NCI-H345 treated with DMSO at 0.1 percent for 48 hours (cell line): ENCODE measurements at regions not wholly inside any gene's neighbourhood (a gene's known extent, or its start where the extent isn't known, plus 50 kb on each side); places are given as distances from the start of the nearest gene placed in this dataset.

ENCODE experiments used
- DNase-seq: peaks from one replicate; lab custom pipeline; 2025; ENCODE audit not compliant: unreplicated experiment; lab: John Stamatoyannopoulos, UW

DNA sequence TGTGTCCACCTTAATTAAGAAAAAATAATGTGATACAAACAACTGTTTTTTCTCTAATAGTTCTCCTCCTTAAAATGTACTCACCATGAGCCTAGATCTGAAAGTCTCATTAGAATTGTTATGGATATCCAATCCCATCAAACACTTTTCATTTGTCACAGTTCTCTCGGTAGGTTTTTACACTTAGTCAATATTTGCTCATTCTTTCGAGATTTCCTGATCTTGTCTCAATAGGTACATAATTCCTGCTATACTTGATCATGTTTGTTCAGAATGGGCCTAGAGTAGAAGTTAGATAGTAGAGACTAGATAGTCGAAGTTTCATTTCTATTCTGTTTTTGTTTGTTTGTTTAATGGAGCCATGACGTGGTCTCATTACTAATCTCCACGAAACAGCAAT is 2005.7 kb downstream of the NCAM2 start:
- DNase-seq: no peak

DNA sequence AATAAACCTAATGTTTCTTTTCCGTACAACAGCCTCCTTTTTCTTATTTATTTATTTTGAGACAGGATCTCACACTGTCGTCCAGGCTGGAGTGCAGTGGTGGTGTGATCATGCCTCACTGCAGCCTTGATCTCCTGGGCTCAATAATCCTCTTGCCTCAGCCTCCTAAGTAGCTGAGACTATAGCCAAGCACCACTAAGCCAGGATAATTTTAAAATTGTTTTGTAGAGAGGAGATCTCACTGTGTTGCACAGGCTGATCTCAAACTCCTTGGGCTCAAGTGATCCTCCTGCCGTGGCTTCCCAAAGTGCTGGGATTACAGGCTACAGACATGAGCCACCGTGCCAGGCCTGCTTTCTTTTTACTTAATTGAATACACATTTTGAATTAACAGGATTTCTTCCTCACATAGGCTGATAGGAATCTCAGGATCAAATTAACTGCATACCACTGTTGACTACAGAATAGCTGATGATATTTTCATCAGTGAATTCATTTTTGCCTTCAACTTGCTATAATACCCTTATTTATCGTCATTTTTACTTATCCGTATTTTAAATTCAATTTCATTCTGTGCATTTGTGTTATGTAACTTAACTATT is 2010.5 kb downstream of the NCAM2 start:
- DNase-seq: no peak

DNA sequence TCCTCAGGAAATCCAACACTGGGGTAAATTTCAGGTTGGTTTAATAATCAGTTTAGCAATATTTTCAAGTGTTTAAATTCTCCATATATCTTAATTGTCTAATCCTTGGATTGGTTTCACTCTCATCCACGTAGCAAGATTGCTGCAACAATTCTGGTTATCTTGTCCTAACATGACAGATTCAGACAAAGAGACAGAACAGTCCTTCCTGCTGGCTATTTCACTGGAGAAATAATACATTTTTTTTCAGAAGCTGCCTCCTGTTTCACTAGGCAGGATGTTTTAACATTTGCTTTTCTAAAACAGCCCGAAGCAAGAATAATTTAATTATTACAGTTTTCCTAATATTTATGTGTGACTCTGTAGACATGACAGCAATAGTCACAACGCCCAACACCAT is 2011.2 kb downstream of the NCAM2 start:
- no peak for DNase-seq

DNA sequence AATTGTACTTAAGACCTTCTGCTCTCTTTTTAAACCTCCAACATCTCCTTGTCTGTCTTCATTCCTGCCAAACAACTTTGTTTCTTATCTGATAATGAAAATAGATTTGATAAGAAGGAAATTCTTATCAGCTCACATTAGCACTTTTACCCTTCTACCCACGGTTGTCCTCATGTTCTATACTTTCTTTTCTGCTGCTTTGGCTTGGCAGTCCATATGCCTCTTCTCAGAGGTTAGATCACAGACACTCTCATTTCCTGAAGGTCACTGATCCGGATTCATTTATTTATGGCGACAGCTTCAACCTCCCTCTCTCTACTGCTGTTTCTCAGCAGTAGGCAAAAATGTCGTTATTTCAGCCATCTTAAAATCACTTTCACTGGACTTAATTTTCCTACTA is 2015.8 kb downstream of the NCAM2 start:
- no peak for DNase-seq

DNA sequence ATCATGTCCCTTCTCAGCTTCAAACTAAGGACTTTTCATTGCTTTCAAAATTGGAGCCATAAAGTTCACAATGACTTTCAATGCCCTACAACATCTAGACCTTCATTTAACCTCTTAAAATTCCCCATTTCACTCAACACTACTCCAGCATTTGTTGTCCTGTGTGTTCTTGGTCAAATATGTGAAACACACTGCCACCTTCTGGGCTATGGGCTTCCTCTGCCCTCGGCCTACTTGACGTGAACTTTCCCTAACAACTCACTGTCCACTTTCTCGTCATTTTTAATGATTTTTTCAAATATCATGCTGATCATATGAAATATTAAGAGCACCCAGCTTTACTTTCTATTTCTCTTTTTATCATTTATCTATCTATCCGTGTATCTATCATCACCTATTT is 2018.4 kb downstream of the NCAM2 start:
- DNase-seq: no peak

DNA sequence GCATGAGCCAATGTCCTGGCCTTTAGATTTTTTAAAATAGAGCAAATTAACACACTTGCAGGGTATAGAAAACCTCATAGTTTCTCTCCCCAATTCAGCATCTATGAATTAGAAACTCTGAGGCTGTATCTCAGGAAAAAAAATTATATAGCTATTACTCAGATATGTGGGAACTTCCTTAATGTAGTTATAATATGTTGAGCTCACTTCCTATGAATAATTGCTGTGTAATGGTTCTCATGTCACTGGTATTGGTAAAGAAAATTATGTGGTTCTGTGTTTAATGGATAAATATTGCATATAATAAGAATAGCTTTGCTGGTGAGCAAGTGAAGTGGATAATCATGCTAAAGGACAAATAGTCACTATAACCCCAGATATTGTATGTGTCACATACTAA is 2019.8 kb downstream of the NCAM2 start:
- no peak for DNase-seq

DNA sequence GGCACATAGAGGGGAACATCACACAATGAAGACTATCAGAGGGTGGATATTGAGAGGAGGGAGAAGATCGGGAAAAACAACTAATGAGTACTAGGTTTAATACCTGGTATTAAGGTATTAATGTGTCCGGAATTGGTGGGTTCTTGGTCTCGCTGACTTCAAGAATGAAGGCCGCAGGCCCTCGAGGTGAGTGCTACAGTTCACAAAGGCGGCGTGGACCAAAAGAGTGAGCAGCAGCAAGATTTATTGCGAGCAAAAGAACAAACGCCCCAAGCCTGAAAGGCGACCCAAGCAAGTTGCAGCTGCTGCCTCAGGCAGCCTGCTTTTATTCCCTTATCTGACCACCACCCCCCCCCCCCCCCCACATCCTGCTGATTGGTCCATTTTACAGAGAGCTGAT is 2022.8 kb downstream of the NCAM2 start:
- DNase-seq: no peak

DNA sequence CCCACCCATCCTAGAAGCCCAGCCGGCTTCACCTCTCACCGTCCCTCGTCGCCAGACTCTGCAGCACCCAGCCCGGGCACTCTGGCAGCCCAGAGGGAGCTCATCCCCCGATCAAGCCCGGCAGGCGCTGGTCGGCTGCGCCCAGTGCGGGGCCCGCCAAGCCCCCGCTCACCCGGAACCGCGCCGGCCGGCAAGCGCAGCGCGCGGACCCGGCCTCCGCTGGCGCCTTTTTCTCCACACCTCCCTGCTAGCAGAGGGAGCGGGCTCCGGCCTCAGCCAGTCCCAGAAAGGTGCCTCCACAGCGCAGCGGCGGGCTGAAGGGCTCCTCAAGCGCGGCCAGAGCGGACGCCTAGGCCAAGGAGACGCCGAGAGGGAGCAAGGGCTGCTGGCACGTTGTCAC is 2023.3 kb downstream of the NCAM2 start:
- no peak for DNase-seq

DNA sequence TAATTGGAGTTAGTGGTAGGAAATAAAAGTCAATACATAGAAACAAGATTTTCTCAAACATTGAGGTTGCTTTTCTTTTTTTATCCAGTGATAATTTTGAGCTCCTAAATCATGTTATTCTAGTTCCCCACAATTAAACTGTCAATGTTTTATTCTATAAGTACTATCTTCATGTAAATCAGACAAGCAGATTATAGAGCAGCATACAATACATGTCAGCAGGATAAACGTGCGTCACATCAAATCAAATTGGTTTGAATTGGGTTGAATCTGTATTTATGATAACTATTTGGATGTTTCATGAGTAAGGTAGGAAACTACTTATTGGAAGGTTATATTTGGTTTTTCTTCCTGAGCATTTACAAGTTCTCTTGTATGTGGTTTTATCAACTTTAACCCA is 2028.7 kb downstream of the NCAM2 start:
- no peak for DNase-seq

DNA sequence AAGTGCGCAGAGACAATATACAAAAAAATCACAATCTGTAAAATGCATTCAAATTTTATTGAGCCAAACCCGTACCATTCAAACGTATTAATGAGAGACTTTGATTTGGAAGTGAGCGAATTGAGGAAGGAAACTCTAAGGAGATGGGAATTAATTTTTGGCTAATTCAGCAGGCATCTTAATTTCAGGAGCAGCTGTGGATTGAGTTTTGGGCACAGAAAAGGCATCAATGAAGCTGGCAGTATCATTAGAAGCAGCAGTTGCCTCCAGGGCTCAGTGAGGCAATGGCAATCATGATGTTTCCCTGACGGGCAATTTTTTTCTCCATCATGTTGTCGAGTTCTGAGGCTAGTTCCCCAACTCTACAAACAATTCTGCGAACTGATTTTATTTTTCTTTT is 2041.6 kb downstream of the NCAM2 start:
- no peak for DNase-seq

DNA sequence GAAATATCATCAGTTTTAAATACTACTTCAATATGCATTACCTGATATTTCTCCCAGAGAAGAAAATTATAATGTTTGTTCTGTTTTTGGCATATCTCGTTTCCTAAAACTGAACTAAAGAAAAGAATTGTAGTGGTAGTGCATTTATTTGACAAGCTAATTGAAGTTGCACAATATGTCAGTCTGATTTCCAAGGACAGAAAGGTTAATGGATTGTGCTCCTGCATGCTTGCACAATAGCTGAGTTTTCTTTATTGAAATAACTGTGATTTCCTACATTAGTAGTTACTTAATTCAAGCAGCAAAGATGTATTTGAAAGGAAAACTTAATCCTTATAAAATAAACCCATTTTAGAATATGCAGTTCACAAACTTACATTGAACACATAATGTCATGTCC is 2047.7 kb downstream of the NCAM2 start:
- DNase-seq: no peak

DNA sequence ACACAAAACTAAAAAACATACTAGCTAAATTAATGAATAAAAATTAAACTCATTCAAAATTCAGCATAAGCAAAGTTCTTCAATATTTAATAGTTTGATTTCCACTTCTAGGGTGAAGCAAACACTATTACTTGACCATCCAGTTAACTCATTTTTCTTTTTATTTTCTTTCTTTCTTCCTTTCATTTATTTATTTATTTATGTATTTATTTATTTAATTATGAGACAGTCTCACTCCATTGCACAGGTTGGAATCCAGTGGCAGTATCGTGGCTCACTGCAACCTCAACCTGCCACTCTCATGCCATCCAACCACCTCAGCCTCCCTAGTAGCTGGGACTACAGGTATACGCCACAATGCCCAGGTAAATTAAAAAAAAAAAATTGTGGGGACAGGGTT is 2069.5 kb downstream of the NCAM2 start:
- no peak for DNase-seq

DNA sequence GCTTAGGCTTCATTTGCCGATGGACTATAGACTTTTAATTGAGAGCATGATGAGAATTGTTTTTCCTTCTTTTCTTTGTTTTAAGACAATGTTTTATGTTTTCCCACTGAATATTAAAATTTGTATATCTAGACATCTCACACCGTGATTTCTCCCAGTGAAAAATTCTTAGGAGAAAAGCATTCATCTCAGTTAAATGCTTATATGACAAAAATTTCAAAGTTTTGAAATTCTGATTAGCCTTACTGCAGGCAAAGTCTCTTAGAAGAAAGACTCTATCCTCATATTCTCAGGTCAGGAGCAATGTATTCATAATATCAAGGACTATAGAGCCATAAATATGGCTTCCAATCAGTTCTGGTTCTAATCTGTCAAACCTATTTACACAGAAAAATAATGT is 2085.0 kb downstream of the NCAM2 start:
- no peak for DNase-seq

DNA sequence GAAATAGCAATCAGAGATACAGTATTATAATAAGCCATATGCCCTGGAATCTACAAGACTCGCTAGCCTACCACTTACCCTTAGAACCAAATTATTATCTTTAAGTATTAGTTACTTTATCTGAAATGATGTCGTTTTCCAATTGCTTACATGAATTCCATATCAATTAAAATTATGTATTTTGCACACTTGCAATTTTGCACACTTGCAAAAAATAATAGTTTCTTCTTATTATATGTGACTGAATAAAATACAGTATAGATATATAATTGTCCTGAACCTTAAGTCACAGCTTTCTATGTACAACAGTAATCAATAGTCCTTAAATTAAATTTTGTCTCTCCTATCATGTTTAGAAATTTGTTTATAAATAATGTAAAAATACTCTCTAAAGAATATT is 2095.1 kb downstream of the NCAM2 start:
- no peak for DNase-seq

DNA sequence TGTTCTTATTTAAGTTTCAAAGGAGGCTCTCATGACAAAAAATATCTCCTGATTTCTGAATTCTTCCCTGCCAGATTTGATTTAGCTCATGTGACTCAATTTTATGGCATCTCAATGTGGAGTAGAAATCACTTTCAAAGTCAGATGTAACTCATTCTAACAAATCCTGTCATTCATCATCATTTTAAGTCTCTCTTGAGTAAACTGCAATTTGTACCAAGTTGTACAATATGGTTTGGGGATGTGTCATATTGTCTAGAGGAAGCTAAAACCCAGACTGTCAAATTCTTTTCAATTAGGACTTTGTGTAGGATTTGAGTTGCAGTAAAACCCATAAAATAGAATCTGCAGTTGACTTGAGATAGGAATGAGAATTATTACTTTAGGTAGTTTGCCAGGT is 2101.0 kb downstream of the NCAM2 start:
- DNase-seq: no peak

DNA sequence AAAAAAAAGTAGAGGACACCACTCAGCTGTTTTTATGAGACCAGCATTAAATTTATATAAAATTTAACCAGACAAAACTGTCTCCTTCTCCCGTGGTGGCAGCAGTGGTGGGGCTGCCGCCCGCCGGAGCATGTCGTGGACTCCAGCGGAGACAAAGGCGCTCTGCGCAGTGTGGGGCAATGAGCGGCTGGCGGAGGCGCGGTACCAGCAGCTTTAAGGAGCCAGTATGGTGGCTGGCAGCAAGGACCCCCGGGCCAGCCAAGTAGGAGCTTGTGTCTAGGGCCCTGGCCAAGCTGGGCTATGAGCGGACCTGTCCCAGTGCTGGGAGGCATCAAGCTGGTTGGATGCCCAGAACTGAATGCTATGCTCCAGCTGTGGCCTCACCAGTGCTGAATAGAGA is 2102.9 kb downstream of the NCAM2 start:
- no peak for DNase-seq

DNA sequence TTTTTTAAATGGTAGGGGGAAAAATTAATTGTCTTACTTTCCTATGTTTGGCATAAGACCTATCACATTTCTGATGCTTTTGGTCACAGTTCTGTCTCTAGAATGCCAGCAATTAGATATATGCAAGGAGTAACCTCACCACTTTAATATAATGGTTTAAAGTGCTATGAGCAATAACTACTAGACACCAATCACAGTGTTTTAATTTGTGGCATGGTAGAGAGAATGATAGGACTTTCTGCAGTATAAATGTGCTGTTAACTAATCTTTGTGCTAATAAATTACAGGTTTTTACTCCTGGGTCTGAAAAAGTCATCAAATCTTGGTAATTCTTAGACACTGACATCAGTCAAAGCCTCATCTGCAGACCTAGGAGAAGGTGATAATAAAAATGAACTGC is 2110.3 kb downstream of the NCAM2 start:
- DNase-seq: no peak

DNA sequence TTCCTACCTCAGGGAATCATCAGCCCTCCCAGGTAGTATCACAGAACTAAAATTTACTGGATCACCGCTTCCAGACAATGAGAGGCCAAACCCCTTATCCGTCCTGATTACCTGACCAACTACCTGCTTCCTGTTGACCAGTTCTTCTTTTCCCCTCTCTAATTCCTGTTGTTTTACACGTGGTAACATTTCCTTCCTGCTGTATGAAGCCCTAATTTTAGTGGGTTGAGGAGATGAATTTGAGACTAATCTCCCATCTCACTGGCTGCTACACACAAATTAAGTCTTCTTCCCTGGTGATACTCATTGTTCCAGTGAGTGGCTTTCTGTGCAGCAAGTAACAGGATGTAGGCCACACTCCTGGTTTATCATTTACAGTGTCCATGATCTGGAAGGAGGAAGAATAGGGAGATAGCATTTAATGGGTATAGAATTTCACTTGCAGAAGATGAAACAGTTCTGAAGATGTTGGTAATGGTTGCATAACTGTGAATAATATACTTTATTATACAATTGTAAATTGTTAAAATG is 2112.9 kb downstream of the NCAM2 start:
- no peak for DNase-seq

DNA sequence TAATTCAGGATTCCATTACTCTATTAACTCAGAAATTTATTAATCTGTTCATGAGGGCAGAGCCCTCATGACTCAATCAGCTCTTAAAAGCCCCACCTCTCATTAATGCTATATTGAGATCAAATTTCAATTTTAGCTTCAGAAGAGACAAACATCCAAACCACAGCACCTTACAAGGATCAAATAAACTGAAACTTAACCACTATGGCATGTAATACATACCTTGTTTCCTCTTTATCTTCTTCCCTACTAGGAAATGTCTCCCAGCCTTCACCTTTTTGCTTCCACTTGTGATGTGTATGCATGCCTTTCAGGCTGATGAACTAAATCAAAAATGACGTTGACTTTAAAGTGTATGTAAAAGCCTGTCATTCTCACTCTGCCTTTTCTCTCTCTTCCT is 2121.3 kb downstream of the NCAM2 start:
- DNase-seq: no peak

DNA sequence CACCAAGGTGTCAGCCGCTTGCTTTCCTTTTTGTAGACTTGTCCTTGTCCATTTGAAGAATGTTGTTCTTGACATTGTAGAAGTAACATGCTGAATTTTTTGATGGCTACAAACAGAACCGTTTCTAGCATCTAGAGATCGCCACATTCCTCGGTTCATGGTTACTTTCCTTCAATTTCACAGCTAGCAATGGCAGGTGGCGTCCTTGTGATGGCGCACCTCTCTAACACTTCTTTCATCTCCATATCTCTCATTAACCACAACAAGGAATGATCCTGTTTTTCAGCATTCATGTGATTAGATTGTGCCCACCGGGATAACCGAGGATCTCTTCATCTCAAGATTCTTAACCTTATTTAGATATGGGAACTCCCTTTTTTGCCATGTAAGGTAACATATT is 2129.8 kb downstream of the NCAM2 start:
- no peak for DNase-seq

DNA sequence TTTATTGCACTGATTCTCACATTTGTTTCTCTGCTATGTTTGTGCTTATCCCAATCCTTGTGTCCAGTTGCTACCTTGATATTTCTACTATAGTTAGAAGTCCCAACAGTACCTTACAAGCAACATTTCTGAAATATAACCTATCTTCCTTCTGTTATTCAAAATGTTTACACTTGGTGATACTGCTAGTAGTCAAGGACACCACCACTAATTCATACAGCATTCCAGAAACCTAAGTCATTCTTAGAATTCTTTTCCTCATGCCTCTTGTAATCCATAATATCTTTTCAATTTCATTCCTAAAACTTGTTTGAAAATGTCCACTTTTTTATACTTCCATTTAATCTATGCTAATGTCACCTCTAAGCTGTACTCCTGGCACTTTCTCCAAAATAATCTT is 2132.1 kb downstream of the NCAM2 start:
- DNase-seq: no peak

DNA sequence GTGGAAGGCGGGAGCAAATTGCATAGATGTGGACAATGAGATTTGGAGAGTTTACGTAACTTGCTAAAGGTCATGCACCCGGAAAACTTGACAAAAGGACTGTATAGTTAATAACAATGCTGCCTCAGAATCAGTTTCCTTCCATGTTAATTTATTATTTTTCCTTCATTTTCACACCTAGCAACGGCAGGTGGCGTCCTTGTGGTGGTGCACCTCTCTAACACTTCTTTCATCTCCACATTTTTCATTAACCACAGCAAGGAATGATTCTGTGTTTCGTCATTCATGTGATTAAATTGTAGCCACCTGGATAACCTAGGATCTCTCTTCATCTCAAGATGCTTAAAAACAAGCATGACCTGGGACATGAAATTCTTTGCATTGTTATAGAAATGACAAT is 2133.0 kb downstream of the NCAM2 start:
- no peak for DNase-seq

DNA sequence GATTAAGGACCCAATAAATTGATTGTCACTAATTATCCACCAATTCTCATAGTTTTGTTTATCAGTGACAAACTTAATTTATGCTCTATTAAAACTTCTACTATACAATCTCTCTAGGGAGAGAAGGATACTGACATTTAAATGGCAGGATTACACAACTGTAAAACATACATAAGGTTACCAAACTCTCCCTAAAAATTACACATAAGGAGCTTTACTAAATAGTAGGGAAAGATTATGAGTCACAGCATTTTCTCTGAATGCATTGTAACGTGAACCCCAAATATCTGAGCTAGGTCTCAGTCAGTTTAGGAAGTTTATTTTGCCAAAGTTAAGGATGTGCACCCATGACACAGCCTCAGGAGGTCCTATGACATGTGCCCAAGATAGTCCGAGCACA is 2140.6 kb downstream of the NCAM2 start:
- no peak for DNase-seq

DNA sequence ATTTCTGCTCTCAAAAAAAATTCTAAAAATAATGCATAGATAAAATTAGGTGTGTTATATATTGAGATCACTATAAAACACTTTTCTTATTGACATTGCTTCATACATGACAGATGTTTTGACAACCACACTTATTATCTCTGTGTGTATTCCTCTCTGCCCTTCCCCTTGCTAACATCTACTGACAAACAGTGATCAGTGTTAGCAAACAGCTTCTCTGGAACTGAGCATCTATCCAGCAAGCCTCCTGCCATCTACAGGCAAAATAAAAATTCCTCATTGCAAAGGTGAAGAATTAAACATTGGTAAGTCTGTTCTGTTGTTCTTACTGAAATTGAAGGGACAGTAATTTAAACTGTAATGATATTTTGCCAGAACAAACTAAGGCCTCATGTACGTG is 2153.9 kb downstream of the NCAM2 start:
- no peak for DNase-seq
